Esophagus muscularis mucosa (tissue), 3 donors: ENCODE measurements at regions not wholly inside any gene's neighbourhood (a gene's known extent, or its start where the extent isn't known, plus 50 kb on each side); places are given as distances from the start of the nearest gene placed in this dataset.

Experiments
- CTCF ChIP-seq, 3 experiments: fragments of 200-600 bp in 2 of 3; fragments of 450-650 bp in 1 of 3; sonication (generic) in 2 of 3; IDR thresholded peaks; one replicate each; pipeline ENCODE4 v1.5.1; 2017 to 2019; ENCODE audit warnings: antibody characterized with exemption in 3 of 3, mild to moderate bottlenecking in 2 of 3, moderate library complexity in 1 of 3
- POLR2A ChIP-seq: fragments of 450-650 bp; IDR thresholded peaks from one replicate; pipeline ENCODE4 v1.6.1; 2017; ENCODE audit warnings: antibody characterized with exemption, moderate library complexity, mild to moderate bottlenecking, low read depth
- POLR2AphosphoS5 ChIP-seq, 2 donors: sonication (generic); formaldehyde crosslinking; IDR thresholded peaks; one replicate each; pipeline ENCODE4 v1.6.1; 2017; ENCODE audit warnings: antibody characterized with exemption in 2 of 2

- TF ChIP-seq CTCF (IDR thresholded peaks at IDR 0.05) = no peak
- TF ChIP-seq POLR2A = no peak
- TF ChIP-seq POLR2AphosphoS5 (IDR thresholded peaks at IDR 0.05) = no peak
Measured at GRCh38 chr1:47545912-47546483, 108.2 kb downstream of the FOXD2 start.
